ENCODE measurements at regions not wholly inside any gene's neighbourhood (a gene's known extent, or its start where the extent isn't known, plus 50 kb on each side); places are given as distances from the start of the nearest gene placed in this dataset.

- H3K4me1 Mint-ChIP-seq (ENCODE audit: unreplicated experiment) = no peaks in the 10 kb centered on the region
These were observed 54.6 kb upstream of the PARM1 start for GRCh38 chr4:74878323-74878722.

GRCh38 chr4:74875451-74875850 lies 57.5 kb upstream of the PARM1 start:
- no peaks in the 10 kb centered on the region for H3K4me1 Mint-ChIP-seq (ENCODE audit: unreplicated experiment)
- H3K36me3 Mint-ChIP-seq (ENCODE audit: unreplicated experiment) = no peaks in the 10 kb centered on the region
- H3K4me3 Mint-ChIP-seq (ENCODE audit: unreplicated experiment) = no peak overlapping the region
- no peaks in the 10 kb centered on the region for H3K9me3 Mint-ChIP-seq (ENCODE audit: unreplicated experiment)
- TF ChIP-seq, protein P1, sequence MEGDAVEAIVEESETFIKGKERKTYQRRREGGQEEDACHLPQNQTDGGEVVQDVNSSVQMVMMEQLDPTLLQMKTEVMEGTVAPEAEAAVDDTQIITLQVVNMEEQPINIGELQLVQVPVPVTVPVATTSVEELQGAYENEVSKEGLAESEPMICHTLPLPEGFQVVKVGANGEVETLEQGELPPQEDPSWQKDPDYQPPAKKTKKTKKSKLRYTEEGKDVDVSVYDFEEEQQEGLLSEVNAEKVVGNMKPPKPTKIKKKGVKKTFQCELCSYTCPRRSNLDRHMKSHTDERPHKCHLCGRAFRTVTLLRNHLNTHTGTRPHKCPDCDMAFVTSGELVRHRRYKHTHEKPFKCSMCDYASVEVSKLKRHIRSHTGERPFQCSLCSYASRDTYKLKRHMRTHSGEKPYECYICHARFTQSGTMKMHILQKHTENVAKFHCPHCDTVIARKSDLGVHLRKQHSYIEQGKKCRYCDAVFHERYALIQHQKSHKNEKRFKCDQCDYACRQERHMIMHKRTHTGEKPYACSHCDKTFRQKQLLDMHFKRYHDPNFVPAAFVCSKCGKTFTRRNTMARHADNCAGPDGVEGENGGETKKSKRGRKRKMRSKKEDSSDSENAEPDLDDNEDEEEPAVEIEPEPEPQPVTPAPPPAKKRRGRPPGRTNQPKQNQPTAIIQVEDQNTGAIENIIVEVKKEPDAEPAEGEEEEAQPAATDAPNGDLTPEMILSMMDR (IDR thresholded peaks at IDR 0.05) = no peak
- DNase-seq (ENCODE audit: extremely low spot score, unreplicated experiment) = no peak
- H3K27ac Mint-ChIP-seq (ENCODE audit: unreplicated experiment) = no peak overlapping the region
- H3K27me3 Mint-ChIP-seq (ENCODE audit: unreplicated experiment) = peaks cover 42% of the 10 kb centered on the region

More at GRCh38 chr4:74878323-74878722, 54.6 kb upstream of the PARM1 start:
- no peak overlapping the region for H3K4me3 Mint-ChIP-seq (ENCODE audit: unreplicated experiment)
- H3K27ac Mint-ChIP-seq (ENCODE audit: unreplicated experiment) = no peak overlapping the region
- TF ChIP-seq, protein P1 (IDR thresholded peaks at IDR 0.05) = no peak
- H3K27me3 Mint-ChIP-seq (ENCODE audit: unreplicated experiment) = peaks cover 50% of the 10 kb centered on the region
- H3K36me3 Mint-ChIP-seq (ENCODE audit: unreplicated experiment) = no peaks in the 10 kb centered on the region
- H3K9me3 Mint-ChIP-seq (ENCODE audit: unreplicated experiment) = no peaks in the 10 kb centered on the region
- no peak for DNase-seq (ENCODE audit: extremely low spot score, unreplicated experiment)

DNA sequence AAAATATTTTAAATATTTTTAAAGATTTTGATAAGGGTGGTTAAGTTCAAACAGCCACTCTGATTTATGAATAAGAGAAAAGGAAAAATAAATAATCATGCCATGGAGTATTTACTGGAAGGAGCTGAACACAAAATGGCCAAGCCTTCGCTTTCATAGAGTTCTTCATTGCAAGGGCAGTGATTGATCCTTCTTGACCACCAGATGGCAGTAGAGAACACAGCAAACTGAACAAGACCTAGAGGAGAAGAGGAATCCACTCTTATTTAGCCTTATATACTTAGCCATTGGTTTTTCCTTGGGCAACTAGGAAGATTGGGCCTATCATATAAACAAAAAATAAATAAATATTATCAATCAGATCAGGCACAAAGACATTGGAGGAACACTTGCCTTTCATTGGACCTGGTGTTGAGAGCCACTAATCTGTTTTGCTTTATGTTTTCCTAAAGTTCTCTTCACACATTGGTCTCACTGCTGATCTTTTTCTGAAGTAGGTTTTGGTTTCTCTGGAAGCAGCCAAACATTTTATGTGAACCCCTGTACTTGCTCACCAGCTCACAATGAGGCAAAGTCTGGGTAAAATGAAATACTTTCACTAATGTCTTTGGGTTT lies 58.1 kb upstream of the PARM1 start:
- no peaks in the 10 kb centered on the region for H3K9me3 Mint-ChIP-seq (ENCODE audit: unreplicated experiment)
- TF ChIP-seq, protein P1 (IDR thresholded peaks at IDR 0.05) = peak; percentile 92
- no peaks in the 10 kb centered on the region for H3K36me3 Mint-ChIP-seq (ENCODE audit: unreplicated experiment)
- no peaks in the 10 kb centered on the region for H3K4me1 Mint-ChIP-seq (ENCODE audit: unreplicated experiment)
- H3K27me3 Mint-ChIP-seq (ENCODE audit: unreplicated experiment) = peaks cover 43% of the 10 kb centered on the region
- DNase-seq (ENCODE audit: extremely low spot score, unreplicated experiment) = no peak
- H3K27ac Mint-ChIP-seq (ENCODE audit: unreplicated experiment) = no peak overlapping the region
- no peak overlapping the region for H3K4me3 Mint-ChIP-seq (ENCODE audit: unreplicated experiment)

GRCh38 chr4:74873545-74874301 lies 59.2 kb upstream of the PARM1 start:
- no peak overlapping the region for H3K27ac Mint-ChIP-seq (ENCODE audit: unreplicated experiment)
- H3K36me3 Mint-ChIP-seq (ENCODE audit: unreplicated experiment) = no peaks in the 10 kb centered on the region
- no peak for DNase-seq (ENCODE audit: extremely low spot score, unreplicated experiment)
- TF ChIP-seq, protein P1 (IDR thresholded peaks at IDR 0.05) = no peak
- no peaks in the 10 kb centered on the region for H3K4me1 Mint-ChIP-seq (ENCODE audit: unreplicated experiment)
- no peak overlapping the region for H3K4me3 Mint-ChIP-seq (ENCODE audit: unreplicated experiment)
- no peaks in the 10 kb centered on the region for H3K9me3 Mint-ChIP-seq (ENCODE audit: unreplicated experiment)
- H3K27me3 Mint-ChIP-seq (ENCODE audit: unreplicated experiment) = peaks cover 38% of the 10 kb centered on the region

GRCh38 chr4:74858921-74859562 lies 64.7 kb upstream of the BTC start:
- TF ChIP-seq, protein P1 (IDR thresholded peaks at IDR 0.05) = no peak
- H3K27ac Mint-ChIP-seq (ENCODE audit: unreplicated experiment) = no peak overlapping the region
- H3K9me3 Mint-ChIP-seq (ENCODE audit: unreplicated experiment) = peaks cover 6% of the 10 kb centered on the region
- H3K4me1 Mint-ChIP-seq (ENCODE audit: unreplicated experiment) = no peaks in the 10 kb centered on the region
- DNase-seq (ENCODE audit: extremely low spot score, unreplicated experiment) = no peak
- no peak overlapping the region for H3K4me3 Mint-ChIP-seq (ENCODE audit: unreplicated experiment)
- H3K27me3 Mint-ChIP-seq (ENCODE audit: unreplicated experiment) = peaks cover 19% of the 10 kb centered on the region
- no peaks in the 10 kb centered on the region for H3K36me3 Mint-ChIP-seq (ENCODE audit: unreplicated experiment)

All from osteocyte (in vitro differentiated cells).